HEK293 (cell line): ENCODE measurements at regions not wholly inside any gene's neighbourhood (a gene's known extent, or its start where the extent isn't known, plus 50 kb on each side); places are given as distances from the start of the nearest gene placed in this dataset.

Source experiments
- CTCF ChIA-PET: fragments of 350-600 bp; formaldehyde crosslinking; extraction: SDS; loops from one replicate; lab custom pipeline; 2021; ENCODE audit warnings: antibody characterized with exemption; lab: Yijun Ruan, JAX
- POLR2A ChIA-PET: fragments of 300-600 bp; formaldehyde crosslinking; extraction: SDS; loops from one replicate; lab custom pipeline; 2020; ENCODE audit warnings: antibody characterized with exemption, inconsistent platforms; lab: Yijun Ruan, JAX
- H3K27ac ChIP-seq: fragments of 200-500 bp; sonication (Bioruptor generic); 2 replicates; pipeline ENCODE4 v1.5.1; 2014; ENCODE audit warnings: low read depth, low read length, control low read depth, inconsistent platforms; ENCODE audit errors: extremely low read depth
- H3K36me3 ChIP-seq, 2 experiments: fragments of 200-500 bp in 1 of 2; sonication (Bioruptor generic) in 1 of 2; 1 replicate in 1 of 2; 2 replicates in 1 of 2; pipeline ENCODE4 v1.5.1; 2014 to 2017; ENCODE audit warnings: inconsistent platforms in 2 of 2, low read length in 2 of 2; ENCODE audit not compliant: control insufficient read depth in 2 of 2, insufficient read depth in 1 of 2
- H3K4me1 ChIP-seq: fragments of 200-500 bp; sonication (Bioruptor generic); 2 replicates; pipeline ENCODE4 v1.5.1; 2014; ENCODE audit warnings: mild to moderate bottlenecking, low read length, inconsistent platforms; ENCODE audit not compliant: control insufficient read depth, insufficient read depth
- H3K4me3 ChIP-seq: 2 replicates; pipeline ENCODE4 v1.5.1; 2011; ENCODE audit warnings: low read depth, mild to moderate bottlenecking, control low read depth, low read length, moderate library complexity
- H3K9me3 ChIP-seq: fragments of 200-500 bp; sonication (Bioruptor generic); 2 replicates; pipeline ENCODE4 v1.5.1; 2014; ENCODE audit warnings: low read depth, low read length, inconsistent platforms; ENCODE audit not compliant: control insufficient read depth, insufficient read depth
- GLI4 ChIP-seq: fragments of 450-650 bp; formaldehyde crosslinking; IDR thresholded peaks from 2 replicates; pipeline ENCODE4 v1.5.1; 2016; ENCODE audit warnings: missing biosample characterization, missing genetic modification characterization
- GLIS2 ChIP-seq: fragments of 450-650 bp; formaldehyde crosslinking; IDR thresholded peaks from 2 replicates; pipeline ENCODE4 v1.5.1; 2016; ENCODE audit warnings: missing biosample characterization, missing genetic modification characterization
- HIC1 ChIP-seq: fragments of 450-650 bp; formaldehyde crosslinking; IDR thresholded peaks from 2 replicates; pipeline ENCODE4 v1.5.1; 2016; ENCODE audit warnings: missing biosample characterization, missing genetic modification characterization
- PRDM2 ChIP-seq: fragments of 450-650 bp; formaldehyde crosslinking; IDR thresholded peaks from 2 replicates; pipeline ENCODE4 v1.5.1; 2016; ENCODE audit warnings: missing biosample characterization, missing genetic modification characterization, borderline replicate concordance
- SP3 ChIP-seq: fragments of 450-650 bp; formaldehyde crosslinking; IDR thresholded peaks from 2 replicates; pipeline ENCODE4 v1.5.1; 2016; ENCODE audit warnings: missing biosample characterization, missing genetic modification characterization
- ZBTB26 ChIP-seq: fragments of 450-650 bp; formaldehyde crosslinking; optimal IDR thresholded peaks from 2 replicates; pipeline ENCODE3; 2016; ENCODE audit warnings: missing biosample characterization, mild to moderate bottlenecking, missing genetic modification characterization
- ZBTB7A ChIP-seq: fragments of 450-650 bp; formaldehyde crosslinking; IDR thresholded peaks from 2 replicates; pipeline ENCODE4 v1.5.1; 2016; ENCODE audit warnings: low read depth, missing biosample characterization, missing genetic modification characterization
- ZNF175 ChIP-seq: fragments of 450-650 bp; formaldehyde crosslinking; IDR thresholded peaks from 2 replicates; pipeline ENCODE4 v1.5.1; 2016; ENCODE audit warnings: missing biosample characterization, missing genetic modification characterization
- ZNF280C ChIP-seq: fragments of 450-650 bp; formaldehyde crosslinking; IDR thresholded peaks from 2 replicates; pipeline ENCODE4 v1.5.1; 2016; ENCODE audit warnings: missing biosample characterization, missing genetic modification characterization
- ZNF362 ChIP-seq: fragments of 450-650 bp; formaldehyde crosslinking; IDR thresholded peaks from 2 replicates; pipeline ENCODE4 v1.5.1; 2016; ENCODE audit warnings: missing biosample characterization, missing genetic modification characterization
- ZNF394 ChIP-seq: fragments of 450-650 bp; formaldehyde crosslinking; IDR thresholded peaks from 2 replicates; pipeline ENCODE4 v1.5.1; 2016; ENCODE audit warnings: missing biosample characterization, missing genetic modification characterization, mild to moderate bottlenecking, moderate library complexity, borderline replicate concordance
- ZNF580 ChIP-seq: fragments of 450-650 bp; formaldehyde crosslinking; IDR thresholded peaks from 2 replicates; pipeline ENCODE4 v1.5.1; 2016; ENCODE audit warnings: missing biosample characterization, missing genetic modification characterization
- ZNF596 ChIP-seq: fragments of 450-650 bp; IDR thresholded peaks from 2 replicates; pipeline ENCODE4 v1.5.0; 2018; ENCODE audit warnings: missing biosample characterization, mild to moderate bottlenecking, missing genetic modification characterization, moderate library complexity
- ZNF639 ChIP-seq: fragments of 450-650 bp; formaldehyde crosslinking; IDR thresholded peaks from 2 replicates; pipeline ENCODE4 v1.5.1; 2016; ENCODE audit warnings: missing biosample characterization, missing genetic modification characterization
- ZNF654 ChIP-seq: fragments of 450-650 bp; formaldehyde crosslinking; IDR thresholded peaks from 2 replicates; pipeline ENCODE4 v1.5.1; 2016; ENCODE audit warnings: low read depth, missing biosample characterization, missing genetic modification characterization
- ZNF707 ChIP-seq: fragments of 450-650 bp; formaldehyde crosslinking; IDR thresholded peaks from 2 replicates; pipeline ENCODE4 v1.5.1; 2016; ENCODE audit warnings: missing biosample characterization, missing genetic modification characterization
- ZNF747 ChIP-seq: fragments of 450-650 bp; formaldehyde crosslinking; IDR thresholded peaks from 2 replicates; pipeline ENCODE4 v1.5.1; 2016; ENCODE audit warnings: missing biosample characterization, missing genetic modification characterization
- ZNF837 ChIP-seq: fragments of 450-650 bp; formaldehyde crosslinking; IDR thresholded peaks from 2 replicates; pipeline ENCODE4 v1.5.1; 2016; ENCODE audit warnings: missing biosample characterization, missing genetic modification characterization

GRCh38 chr14:40345334-40345733 lies 913.1 kb upstream of the FBXO33 start (continued):
- TF ChIP-seq ZNF580 (tag by site-specific recombination) (no peak), ZNF707 (tag by site-specific recombination) (no peak), GLIS2 (no peak)

GRCh38 chr14:40340708-40341107 lies 908.5 kb upstream of the FBXO33 start:
- POLR2A ChIA-PET, result no interaction called here
- Histone ChIP-seq H3K9me3 (no peaks in the 10 kb centered on the region), H3K4me3 (no peak overlapping the region), H3K36me3 (no peaks in the 10 kb centered on the region), H3K27ac (no peak overlapping the region), H3K4me1 (no peaks in the 10 kb centered on the region)
- TF ChIP-seq HIC1 (tag by site-specific recombination) (no peak), ZBTB7A (no peak), ZNF394 (tag by site-specific recombination) (no peak), ZNF747 (no peak)
- TF ChIP-seq, all 188 proteins: peak for 0
- CTCF ChIA-PET, result no interaction called here

GRCh38 chr14:40336846-40337245 lies 904.6 kb upstream of the FBXO33 start:
- H3K36me3 ChIP-seq, result no peaks in the 10 kb centered on the region
- H3K4me1 ChIP-seq, result no peaks in the 10 kb centered on the region
- POLR2A ChIA-PET, result no interaction called here
- CTCF ChIA-PET, result no interaction called here
- H3K9me3 ChIP-seq, result no peaks in the 10 kb centered on the region
- H3K27ac ChIP-seq, result no peak overlapping the region
- H3K4me3 ChIP-seq, result no peak overlapping the region
- TF ChIP-seq ZBTB26 (tag by site-specific recombination) (no peak), ZNF837 (tag by site-specific recombination) (no peak), ZNF280C (tag by site-specific recombination) (no peak), PRDM2 (tag by site-specific recombination) (no peak), ZNF639 (tag by site-specific recombination) (no peak), ZNF175 (tag by site-specific recombination) (no peak), ZNF654 (no peak), SP3 (tag by site-specific recombination) (no peak), GLI4 (tag by site-specific recombination) (no peak), ZNF362 (tag by site-specific recombination) (no peak), ZNF596 (tag by site-specific recombination) (no peak)
